Astrocyte of the hippocampus (primary cell): ENCODE measurements at regions not wholly inside any gene's neighbourhood (a gene's known extent, or its start where the extent isn't known, plus 50 kb on each side); places are given as distances from the start of the nearest gene placed in this dataset.
"Not testable (repeated sequence)": the region's sequence is repeated elsewhere in the genome, so short reads cannot be mapped to it uniquely, and the experiment has no call there.

ENCODE experiments used
- DNase-seq: peaks from one replicate; pipeline ENCODE4 v3.0.0; 2011; ENCODE audit warnings: low read depth, low spot score

GRCh38 chr17:77790143-77790829, 168.2 kb upstream of the TNRC6C start:
- DNase-seq = no peak

GRCh38 chr17:77792626-77793025, 165.9 kb upstream of the TNRC6C start:
- DNase-seq = no peak

- DNase-seq = no peak
Observed at GRCh38 chr17:77793146-77793970, 165.1 kb upstream of the TNRC6C start.

- DNase-seq = no peak
Observed at GRCh38 chr17:77793971-77794235, 164.6 kb upstream of the TNRC6C start.

- no peak for DNase-seq
Observed at GRCh38 chr17:77794846-77795245, 163.7 kb upstream of the TNRC6C start.

- DNase-seq = no peak
Observed at GRCh38 chr17:77795685-77796084, 162.8 kb upstream of the TNRC6C start.

- peak; percentile 82 for DNase-seq
Observed at GRCh38 chr17:77796176-77796860, 162.2 kb upstream of the TNRC6C start.

- no peak for DNase-seq
Observed at GRCh38 chr17:77798031-77798430, 160.5 kb upstream of the TNRC6C start.

- no peak for DNase-seq
Observed at GRCh38 chr17:77798481-77798880, 160.0 kb upstream of the TNRC6C start.

- DNase-seq = no peak
Observed at GRCh38 chr17:77800816-77801215, 157.7 kb upstream of the TNRC6C start.

GRCh38 chr17:77801545-77802332, 156.8 kb upstream of the TNRC6C start:
- DNase-seq = no peak

GRCh38 chr17:77802333-77802615, 156.2 kb upstream of the TNRC6C start:
- DNase-seq = no peak

- peak; percentile 86 for DNase-seq
Observed at GRCh38 chr17:77802811-77803220, 155.7 kb upstream of the TNRC6C start.

- no peak for DNase-seq
Observed at GRCh38 chr17:77803726-77804125, 154.8 kb upstream of the TNRC6C start.

- DNase-seq = no peak
Observed at GRCh38 chr17:77804796-77805426, 153.6 kb upstream of the TNRC6C start.

- not testable (repeated sequence) for DNase-seq
Observed at GRCh38 chr17:77805970-77806369, 152.5 kb upstream of the TNRC6C start.

GRCh38 chr17:77807051-77807745, 151.3 kb upstream of the TNRC6C start:
- DNase-seq = no peak

GRCh38 chr17:77807746-77808441, 150.6 kb upstream of the TNRC6C start:
- no peak for DNase-seq

GRCh38 chr17:77808686-77809425, 149.6 kb upstream of the TNRC6C start:
- peak; percentile 50 for DNase-seq

- no peak for DNase-seq
Observed at GRCh38 chr17:77809814-77810213, 148.7 kb upstream of the TNRC6C start.
